Stimulated activated CD4-positive, alpha-beta T cell treated with anti-CD3 and anti-CD28 coated beads, Interleukin-15, amount 100 ng/mL, for 24 hours (primary cell): ENCODE measurements at regions not wholly inside any gene's neighbourhood (a gene's known extent, or its start where the extent isn't known, plus 50 kb on each side); places are given as distances from the start of the nearest gene placed in this dataset.
"Not testable (repeated sequence)": the region's sequence is repeated elsewhere in the genome, so short reads cannot be mapped to it uniquely, and the experiment has no call there.

Experiments
- DNase-seq: peaks from one replicate; pipeline ENCODE4 v3.0.0-alpha.2; 2020

DNA sequence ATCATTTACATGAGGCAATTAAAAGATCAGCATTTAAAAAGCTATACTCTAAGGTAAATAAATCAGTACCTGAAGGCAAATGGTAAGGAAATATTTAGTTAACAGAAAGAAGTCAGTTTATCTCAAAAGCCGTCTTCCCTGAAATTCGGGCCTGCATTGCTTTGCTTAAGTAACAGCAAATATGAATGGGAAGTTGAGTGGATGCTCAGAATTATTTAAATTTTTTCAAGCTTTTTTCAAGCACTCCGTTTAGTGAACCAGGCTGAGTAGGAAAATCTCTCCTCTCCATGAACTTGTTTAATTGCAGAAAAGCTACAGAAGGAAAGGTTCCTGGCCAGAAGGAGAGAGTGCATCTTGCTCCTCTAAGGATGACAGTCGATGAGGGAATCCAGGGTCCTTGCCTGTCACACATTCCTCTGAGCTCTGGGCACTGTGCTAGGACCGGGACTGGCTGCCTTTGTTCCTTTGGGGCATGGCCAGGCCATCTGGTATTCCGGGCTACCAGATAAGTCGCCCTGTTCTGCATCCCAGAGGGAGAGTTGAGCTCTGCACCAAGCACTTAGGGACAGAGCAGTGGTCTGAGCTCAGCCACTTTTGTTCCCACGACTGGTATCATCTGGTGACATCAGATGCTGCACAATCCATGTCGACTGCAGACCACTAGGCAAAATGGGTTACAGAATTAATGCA lies 77.6 kb downstream of the RIN2 start:
- no peak for DNase-seq

DNA sequence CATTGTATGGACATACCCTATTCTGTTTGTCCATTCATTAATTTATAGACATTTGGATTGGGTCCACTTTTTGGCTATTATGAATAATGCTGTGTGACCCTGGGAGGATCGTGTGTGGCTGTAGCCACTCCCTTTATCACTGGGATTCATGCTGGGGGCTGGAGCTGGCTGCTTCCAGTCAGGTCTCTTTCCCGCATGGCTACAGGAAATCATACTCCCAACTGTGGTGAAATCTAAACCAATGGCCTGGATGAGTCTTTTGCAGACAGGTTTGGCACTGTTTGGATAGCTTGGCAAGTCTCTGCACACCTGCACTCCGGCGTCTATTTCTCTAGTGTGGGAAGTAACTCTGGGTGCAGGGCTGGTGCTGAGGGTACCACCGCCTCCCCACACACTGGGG lies 80.4 kb downstream of the RIN2 start:
- DNase-seq, result no peak

DNA sequence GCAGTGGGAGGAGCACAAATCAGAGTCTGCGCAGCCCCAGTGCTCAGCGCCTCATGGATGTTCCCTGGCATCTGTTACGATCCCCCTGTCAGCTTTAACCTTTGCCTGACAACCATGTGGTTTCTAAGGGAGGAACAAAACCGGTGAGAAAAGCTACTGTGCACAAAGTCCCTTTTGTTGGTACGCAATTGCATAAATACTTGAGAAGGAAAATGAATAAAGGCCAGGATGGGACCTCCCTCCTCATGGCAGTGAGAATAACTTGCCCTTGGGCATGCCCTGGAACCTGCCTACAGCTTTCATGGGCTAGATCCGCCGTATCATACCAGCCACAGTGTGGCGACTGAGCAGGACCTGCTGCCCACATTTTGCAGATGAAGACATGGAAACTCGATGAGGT lies 81.0 kb downstream of the RIN2 start:
- no peak for DNase-seq

DNA sequence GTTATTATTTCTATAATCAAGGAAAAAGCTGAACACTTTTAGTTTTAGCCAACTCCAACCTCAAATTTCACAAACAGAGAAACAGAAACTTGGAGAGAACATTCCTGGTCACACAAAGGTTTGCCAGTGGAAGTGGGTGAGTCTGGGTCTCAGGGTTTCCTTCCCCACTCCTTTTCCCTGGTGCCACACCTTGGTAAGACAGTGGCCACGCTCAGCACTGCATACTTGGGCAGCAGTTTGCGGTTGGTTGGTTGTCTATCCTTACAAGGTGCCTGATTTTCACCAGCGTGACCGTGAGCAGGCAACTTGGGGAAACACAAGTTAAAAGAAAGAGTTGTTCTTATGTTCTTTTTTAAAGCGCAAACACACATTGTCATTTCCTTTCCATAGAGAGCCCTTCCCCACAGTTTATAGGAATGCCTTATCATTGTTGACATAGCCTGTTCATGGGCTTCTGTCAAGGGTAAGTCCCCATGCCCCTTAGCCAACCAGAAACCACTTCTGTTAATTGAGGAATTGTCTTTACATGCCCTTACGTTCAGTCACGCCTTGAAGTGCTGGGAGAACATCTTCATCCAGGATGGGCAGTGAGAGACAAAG lies 82.2 kb downstream of the RIN2 start:
- DNase-seq, result no peak

DNA sequence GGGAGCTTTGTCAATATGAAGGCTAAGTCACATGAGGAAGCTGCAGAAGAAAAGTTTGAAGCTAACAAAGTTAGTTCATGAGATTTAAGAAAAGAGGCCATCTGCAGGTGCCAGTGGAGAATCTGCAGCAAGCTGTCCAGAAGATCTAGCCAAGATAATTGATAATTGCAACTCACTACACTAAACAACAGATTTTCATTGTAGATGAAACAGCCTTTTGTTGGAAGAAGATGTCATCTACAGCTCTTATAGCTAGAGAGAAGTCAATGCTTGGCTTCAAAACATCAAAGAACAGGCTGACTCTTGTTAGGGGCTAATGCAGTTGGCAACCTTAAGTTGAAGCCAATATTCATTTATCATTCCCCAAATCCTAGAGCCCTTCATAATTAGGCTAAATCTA lies 83.7 kb downstream of the RIN2 start:
- no peak for DNase-seq

DNA sequence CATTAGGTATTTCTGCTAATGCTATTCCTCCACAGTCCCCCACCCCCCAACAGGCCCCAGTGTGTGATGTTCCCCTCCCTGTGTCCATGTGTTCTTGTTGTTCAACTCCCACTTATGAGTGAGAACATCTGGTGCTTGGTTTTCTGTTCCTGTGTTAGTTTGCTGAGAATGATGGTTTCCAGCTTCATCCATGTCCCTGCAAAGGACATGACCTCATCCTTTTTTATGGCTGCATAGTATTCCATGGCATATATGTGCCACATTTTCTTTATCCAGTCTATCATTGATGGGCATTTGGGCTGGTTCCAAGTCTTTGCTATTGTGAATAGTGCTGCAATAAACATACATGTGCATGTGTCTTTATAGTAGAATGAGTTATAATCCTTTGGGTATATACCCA lies 86.8 kb downstream of the RIN2 start:
- DNase-seq, result not testable (repeated sequence)

DNA sequence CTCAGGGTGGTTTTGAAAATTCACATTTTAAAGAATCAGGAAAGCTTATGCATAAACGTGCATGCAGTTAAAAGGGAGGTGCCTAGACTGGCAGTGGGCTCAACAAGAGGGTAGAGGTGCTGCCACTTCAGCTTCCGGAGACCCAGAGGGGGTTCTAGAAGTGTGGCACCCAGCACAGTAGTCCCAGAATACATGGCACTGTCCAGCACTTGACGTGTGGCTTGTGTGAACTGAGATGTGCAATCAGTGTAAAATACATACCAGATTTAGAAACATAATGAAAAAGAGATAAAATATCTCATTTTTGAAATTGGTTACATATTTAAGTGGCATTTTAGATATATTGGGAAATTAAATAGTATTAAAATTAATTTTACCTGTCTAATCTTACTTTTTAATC lies 89.3 kb downstream of the RIN2 start:
- DNase-seq, result no peak

DNA sequence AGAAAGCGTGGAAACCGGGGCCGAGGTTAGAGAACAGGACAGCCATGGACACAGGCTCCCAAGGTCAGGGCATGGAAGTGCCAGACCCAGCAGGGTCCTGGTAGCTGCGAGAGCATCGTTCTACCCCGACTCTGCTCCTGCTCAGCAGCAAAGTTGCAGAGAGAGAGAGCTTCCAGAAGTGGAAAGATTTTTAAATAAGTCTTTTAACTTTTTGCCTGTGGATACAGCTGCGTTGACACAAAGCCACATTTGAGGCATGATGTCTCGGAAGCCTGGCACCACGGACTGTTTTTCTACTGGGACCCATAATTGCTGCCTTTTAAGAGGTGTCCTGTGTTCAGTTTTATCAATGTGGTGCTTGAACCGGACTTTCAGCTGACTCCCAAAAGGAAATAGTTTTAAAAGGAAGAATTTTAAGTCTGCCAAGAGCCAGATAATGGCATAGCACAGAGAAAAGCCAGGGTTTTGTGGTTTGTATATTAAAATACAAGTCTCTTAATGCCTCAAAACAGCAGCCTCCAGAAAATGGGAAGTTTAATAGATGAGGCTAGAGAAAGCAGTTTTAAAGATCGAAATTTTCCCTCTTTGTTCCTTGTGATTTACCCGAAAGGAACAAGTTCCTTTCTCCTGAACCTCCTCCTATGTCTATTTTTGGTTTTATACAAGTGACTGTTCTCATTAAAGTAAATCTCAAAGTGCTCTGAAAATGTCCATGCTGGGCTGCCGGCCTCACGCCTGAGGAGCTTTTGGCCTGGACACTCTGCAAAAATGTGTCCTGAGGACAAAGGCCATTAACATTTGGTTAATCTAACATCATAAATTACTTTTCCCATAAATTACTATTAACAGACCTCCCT lies 91.5 kb downstream of the RIN2 start:
- DNase-seq, result no peak

DNA sequence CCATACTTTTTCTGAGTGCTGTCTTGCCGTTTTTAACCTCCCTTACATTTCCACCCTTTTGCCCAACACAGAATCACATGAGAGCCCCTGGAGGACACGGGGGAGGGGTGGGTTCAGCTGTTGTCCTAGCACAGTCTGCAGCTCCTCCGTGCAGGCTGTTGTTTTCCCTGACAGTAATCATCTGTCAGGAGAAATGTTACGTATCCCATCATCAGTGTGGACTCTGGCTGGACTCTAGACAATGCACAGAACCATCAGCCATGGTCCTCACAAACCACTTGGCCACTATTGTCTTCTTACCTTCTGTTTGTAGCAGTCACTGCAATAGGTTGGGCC lies 92.1 kb downstream of the RIN2 start:
- no peak for DNase-seq

DNA sequence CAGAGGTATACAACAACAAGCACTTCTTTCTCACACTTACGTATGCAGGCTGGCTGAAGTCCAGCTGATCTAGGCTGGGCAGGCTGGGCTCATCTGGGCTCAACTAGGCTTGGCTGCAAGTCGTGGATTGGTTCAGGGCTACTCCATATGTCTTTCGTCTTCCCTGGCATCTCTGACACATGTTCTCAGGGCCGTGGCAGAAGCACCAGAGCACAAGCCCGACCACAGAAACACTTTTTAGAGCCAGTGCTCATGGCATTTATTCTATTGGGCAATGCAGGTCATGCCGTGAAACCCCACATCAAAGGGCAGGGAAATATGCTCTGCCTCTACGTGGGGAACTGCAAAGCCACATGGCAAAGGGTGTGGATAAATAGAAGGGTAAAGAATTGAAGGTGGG lies 93.8 kb downstream of the RIN2 start:
- no peak for DNase-seq

DNA sequence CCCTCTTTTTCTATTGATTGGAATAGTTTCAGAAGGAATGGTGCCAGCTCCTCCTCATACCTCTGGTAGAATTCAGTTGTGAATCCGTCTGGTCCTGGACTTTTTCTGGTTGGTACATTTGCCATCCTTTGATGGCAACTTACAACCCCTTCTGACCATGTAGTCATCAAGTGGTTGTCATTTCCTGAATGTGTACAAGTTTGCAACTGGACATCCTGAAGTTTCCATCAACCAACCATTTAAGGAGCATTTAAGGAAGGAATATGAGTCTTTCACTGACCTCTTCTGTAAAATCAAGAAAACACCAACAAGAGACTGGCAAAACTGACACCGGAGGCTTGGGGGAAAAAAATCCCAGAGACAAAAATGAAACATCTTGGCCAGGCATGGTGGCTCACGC lies 97.4 kb downstream of the RIN2 start:
- no peak for DNase-seq

DNA sequence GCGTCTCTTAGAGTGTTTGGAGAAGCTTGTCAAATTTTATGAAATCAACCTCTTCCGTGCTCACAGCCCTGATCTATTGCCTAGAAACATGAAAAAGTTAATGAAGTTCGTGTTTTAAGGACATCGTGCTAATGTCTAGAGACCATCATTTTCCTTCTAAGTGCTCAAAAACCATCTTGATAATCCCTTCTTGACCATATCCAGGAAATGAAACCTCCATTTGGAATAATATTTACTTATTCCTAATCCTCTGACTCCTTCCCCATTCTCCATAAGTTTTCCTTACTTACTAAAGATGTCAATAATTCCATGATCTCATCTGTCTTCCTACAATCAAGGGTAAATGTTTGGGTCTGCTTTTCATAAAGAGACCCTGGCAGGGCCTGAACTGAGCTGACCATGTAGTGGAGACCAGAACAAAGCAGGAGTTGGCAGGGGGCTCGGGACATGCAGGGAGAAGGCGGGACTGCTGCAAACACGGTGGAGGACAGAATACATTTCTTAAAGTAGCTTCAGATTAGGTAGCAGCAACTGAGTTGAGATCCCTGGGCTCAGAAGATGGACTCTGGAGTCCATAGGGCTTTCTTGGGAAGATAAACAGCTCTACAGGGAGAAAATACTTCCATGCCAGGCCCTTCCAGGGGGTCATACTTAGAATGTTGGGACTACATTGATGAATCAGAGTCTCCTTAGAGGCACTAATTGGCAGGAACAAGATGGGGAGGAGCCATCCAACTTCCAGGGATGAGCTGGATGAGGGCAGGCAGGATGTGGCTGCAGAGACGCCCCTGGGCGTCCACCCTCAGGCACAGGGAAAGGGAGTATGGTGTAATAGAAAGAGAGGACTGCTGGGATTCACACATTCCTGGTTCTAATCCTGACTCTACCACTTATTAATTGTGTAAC lies 100.7 kb downstream of the RIN2 start:
- DNase-seq, result no peak

DNA sequence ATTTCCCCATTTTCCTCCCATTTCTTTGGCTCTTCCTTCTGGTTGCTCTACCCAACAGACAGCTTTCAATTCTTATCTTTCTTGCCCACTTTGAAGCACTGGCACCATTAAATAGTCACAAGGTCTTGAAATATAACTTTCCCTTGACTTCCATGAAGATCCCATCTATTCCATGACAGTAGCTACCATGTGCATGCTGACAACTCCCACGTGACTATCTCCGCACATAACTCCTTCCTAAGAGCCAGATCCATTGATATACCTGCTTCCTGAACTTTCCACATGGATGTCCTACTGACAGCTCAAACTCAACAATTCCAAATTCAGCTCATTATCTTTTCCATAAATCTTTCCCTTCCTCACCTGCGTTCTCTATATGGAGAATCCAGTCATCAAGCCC lies 101.4 kb downstream of the RIN2 start:
- no peak for DNase-seq

DNA sequence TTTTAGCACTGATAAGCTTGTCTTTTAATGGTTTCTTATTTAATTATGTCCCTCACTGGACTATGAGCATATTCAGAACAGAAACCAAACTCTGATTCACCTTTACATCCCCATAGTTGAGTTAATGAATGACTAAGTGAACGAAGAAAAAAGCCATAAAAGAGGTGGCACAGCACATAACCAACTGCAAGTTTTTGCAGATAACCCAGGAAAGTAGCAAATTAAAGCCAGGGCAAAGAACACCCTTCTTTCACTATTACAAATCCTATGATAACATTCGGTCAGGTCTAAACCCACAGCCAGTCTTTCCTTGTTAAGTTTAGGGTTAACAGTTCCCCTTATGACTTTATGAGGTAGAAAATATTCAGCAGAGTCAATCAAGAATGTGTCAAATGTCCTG lies 102.7 kb downstream of the RIN2 start:
- DNase-seq, result no peak

DNA sequence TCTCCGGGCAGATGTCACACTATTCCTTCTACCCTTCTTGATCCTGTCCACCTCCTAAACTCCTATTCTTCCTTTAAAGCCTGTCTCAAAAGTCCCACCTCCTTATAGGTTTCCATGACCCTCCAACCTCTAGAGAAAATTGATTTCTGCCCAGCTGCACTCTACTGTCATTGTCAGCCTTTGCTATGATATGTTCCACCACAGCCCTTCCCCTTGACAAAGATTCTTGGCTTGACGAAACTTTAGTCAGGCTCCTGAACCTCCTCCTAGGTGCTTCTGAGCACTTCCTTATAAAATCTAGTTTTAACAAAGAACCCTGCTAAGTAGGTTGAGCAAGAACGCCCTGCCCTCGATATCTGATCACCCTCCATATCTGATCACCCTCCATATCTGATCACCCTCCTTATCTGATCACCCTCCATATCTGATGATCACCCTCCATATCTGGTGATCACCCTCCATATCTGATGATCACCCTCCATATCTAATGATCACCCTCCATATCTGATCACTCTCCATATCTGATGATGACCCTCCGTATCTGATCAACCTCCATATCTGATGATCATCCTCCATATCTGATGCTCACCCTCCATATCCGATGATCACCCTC lies 103.2 kb downstream of the RIN2 start:
- no peak for DNase-seq

DNA sequence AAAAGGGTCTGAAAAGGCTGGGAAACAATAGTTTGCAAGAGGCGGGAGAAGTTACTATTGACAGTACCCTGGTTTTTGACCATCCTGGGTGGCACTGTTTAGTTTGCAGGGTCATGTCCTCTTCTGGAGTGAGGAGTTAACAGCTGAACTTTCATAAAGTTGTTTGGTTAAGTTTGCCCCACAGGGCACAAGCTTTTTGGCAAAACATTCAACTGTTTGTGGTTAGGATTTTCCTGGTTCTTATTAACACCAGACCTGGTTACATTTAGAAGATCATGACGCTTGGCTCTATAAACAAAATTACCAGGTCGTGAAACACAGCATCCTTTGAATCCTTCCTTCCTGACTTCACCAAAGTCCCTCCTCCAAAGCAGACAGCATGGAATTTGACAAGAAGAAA lies 106.1 kb downstream of the RIN2 start:
- no peak for DNase-seq

DNA sequence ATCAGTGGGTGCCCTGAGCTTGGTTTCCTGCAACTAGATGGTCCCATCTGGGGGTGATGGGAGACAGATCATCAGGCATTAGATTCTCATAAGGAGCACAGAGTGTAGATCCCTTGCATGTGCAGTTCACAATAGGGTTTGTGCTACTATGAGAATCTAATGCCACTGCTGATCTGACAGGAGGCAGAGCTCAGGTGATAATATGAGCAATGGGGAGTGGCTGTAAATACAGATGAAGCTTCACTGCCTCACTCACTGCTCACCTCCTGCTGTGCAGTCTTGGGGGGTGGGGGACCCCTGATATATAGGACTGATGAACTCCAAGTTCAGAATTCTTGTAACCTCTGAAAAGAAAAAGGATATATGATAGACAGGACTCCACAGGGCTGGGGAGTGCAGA lies 108.0 kb downstream of the RIN2 start:
- no peak for DNase-seq

DNA sequence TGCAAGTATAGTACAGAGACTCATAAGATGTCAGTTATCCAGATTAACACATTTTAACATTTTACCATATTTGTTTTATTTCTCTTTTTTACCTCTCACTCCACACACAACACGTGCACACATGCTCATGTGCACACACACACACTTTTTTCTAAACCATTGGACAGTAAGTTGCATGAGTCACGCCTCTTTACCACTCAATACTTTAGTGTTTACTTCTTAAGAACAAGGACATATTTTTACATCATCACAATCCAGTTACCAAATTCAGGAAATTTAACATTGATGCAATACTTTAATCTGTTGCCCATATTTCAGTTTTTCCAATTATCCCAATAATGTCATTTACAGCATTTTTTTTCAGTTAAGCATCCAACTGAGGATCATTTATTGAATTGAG lies 109.0 kb downstream of the RIN2 start:
- DNase-seq, result no peak

DNA sequence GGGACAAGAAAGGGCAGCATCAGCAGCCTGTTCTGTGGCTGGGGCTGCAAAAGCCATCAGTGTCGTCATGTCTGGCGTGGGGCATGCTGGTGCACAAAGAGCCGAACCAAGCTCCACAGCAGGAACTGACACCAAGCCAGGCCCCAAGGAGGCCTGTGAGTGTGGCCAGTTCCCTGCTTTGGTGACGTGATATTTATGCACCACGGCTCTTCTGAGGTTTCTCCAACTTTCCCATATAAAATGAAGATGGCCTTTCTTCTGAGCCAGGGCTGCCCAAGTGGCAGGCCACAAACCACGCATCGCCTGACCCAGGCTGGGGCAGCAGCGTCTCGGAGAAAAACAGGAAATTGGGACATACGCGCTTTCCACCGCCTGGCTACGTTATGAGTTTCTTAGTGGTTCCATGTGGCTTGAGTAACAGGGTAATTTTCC lies 109.9 kb downstream of the RIN2 start:
- DNase-seq, result no peak

DNA sequence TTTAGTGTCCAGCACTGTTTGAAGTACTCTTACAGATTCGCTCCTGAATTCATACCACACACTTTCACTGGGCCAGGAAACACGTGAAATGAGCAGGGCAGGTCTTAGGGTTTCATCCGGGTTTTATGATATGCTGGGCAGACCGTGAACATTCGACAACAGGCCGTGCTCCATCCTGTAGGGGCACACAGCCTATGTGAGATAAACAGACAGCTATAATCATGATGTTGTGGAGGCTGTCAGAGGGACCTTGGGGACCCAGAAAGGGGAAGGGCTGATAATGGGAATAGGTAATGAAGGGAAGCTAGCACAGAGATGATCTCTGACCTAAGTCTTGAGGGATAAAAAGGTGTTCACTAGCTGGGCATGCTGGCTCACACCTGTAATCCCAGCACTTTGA lies 110.4 kb downstream of the RIN2 start:
- DNase-seq, result no peak

DNA sequence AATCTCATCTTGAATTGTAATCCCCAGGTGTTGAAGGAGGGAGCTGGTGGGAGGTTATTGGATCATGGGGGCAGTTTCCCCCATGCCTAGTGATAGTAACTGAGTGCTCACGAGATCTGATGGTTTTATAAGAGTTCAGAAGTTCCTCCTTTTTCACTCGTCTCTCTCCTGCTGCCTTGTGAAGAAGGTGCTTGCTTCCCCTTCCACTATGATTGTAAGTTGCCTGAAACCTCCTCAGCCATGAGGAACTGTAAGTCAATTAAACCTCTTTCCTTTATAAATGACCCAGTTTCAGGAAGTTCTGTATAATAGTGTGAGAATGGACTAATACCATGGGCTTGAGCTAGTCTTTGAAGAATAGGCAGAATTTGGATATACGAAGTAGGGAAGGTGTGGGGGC lies 113.9 kb downstream of the RIN2 start:
- no peak for DNase-seq

DNA sequence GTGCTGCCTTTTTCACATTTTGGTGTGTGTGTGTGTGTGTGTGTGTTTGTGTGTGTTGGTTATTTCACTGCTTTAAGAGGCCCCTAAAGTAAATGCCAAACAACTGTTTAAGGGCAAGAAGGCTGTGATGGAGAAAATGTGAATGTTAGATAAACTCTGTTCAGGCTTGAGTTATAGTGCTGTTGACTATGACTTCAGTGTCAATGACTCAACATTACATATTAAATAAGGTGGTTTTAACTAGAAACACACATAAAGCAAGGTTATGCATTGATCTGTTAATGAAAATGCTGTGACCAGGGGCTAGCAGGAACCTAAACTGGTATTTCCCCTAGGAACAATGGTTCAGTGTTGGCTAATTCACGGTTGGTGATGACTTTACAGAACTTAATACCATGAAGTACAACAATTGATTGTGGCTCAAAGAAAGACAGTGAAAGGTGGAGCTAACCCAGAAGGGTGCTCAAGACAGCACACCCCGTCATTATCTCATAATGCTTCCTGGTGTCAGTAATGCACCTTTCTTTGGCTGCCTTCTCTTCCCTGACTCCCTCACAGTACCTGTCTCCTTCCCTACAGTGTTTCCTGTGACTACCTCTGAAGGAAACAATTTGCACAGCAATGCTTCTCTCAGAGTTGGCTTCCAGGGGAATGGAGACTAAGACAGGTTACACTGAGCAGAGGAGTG lies 116.1 kb downstream of the RIN2 start:
- DNase-seq, result no peak
